Esophagus muscularis mucosa (tissue), 4 donors: ENCODE measurements at regions not wholly inside any gene's neighbourhood (a gene's known extent, or its start where the extent isn't known, plus 50 kb on each side); places are given as distances from the start of the nearest gene placed in this dataset.

ENCODE experiments used
- EP300 ChIP-seq: sonication (generic); formaldehyde crosslinking; IDR thresholded peaks from one replicate; pipeline ENCODE4 v1.6.1; 2017; ENCODE audit warnings: antibody characterized with exemption
- POLR2A ChIP-seq: fragments of 450-650 bp; IDR thresholded peaks from one replicate; pipeline ENCODE4 v1.6.1; 2017; ENCODE audit warnings: antibody characterized with exemption, moderate library complexity, mild to moderate bottlenecking, low read depth
- POLR2AphosphoS5 ChIP-seq, 2 donors: sonication (generic); formaldehyde crosslinking; IDR thresholded peaks; one replicate each; pipeline ENCODE4 v1.6.1; 2017; ENCODE audit warnings: antibody characterized with exemption in 2 of 2
- TF ChIP-seq, protein P1 (sequence below), 3 experiments: fragments of 200-600 bp in 2 of 3; fragments of 450-650 bp in 1 of 3; sonication (generic) in 2 of 3; IDR thresholded peaks; one replicate each; pipeline ENCODE4 v1.5.1; 2017 to 2019; ENCODE audit warnings: antibody characterized with exemption in 3 of 3, mild to moderate bottlenecking in 2 of 3, moderate library complexity in 1 of 3

GRCh38 chr22:49031746-49032330 lies 795.8 kb downstream of the BRD1 start:
- TF ChIP-seq, protein P1, sequence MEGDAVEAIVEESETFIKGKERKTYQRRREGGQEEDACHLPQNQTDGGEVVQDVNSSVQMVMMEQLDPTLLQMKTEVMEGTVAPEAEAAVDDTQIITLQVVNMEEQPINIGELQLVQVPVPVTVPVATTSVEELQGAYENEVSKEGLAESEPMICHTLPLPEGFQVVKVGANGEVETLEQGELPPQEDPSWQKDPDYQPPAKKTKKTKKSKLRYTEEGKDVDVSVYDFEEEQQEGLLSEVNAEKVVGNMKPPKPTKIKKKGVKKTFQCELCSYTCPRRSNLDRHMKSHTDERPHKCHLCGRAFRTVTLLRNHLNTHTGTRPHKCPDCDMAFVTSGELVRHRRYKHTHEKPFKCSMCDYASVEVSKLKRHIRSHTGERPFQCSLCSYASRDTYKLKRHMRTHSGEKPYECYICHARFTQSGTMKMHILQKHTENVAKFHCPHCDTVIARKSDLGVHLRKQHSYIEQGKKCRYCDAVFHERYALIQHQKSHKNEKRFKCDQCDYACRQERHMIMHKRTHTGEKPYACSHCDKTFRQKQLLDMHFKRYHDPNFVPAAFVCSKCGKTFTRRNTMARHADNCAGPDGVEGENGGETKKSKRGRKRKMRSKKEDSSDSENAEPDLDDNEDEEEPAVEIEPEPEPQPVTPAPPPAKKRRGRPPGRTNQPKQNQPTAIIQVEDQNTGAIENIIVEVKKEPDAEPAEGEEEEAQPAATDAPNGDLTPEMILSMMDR (IDR thresholded peaks at IDR 0.05) = no peak
- no peak for TF ChIP-seq POLR2AphosphoS5 (IDR thresholded peaks at IDR 0.05)
- no peak for TF ChIP-seq POLR2A
- TF ChIP-seq EP300 = no peak
